Naive thymus-derived CD8-positive, alpha-beta T cell (primary cell): ENCODE measurements at regions not wholly inside any gene's neighbourhood (a gene's known extent, or its start where the extent isn't known, plus 50 kb on each side); places are given as distances from the start of the nearest gene placed in this dataset.

Experiments
- ATAC-seq, 2 donors: fragments of 150-1000 bp; cut with Tn5 transposase in 1 of 2; sonication (Bioruptor Pico), chemical (Tn5 transposase) in 1 of 2; 1 replicate in 1 of 2; 2 replicates in 1 of 2; pipeline ENCODE4 v1.10.0; 2021; ENCODE audit warnings: mild to moderate bottlenecking in 2 of 2, moderate library complexity in 2 of 2
- POLR2A ChIA-PET: fragments of 350-600 bp; sonication (Branson Sonifier 250); formaldehyde crosslinking; loops from one replicate; lab custom pipeline; 2021; ENCODE audit warnings: antibody characterized with exemption; lab: Charles Lee
- DNase-seq, 10 donors: peaks; one replicate each; pipeline versions ENCODE4 v3.0.0 to v3.0.0-alpha.2; 2020 to 2022
- H3K27ac Mint-ChIP-seq, 10 donors: one replicate each; pipeline ENCODE4 v1.8.0; 2020 to 2022; ENCODE audit warnings: mild to moderate bottlenecking in 10 of 10, mixed read lengths in 10 of 10, moderate library complexity in 4 of 10, inconsistent platforms in 1 of 10
- H3K27me3 Mint-ChIP-seq, 5 donors: one replicate each; pipeline ENCODE4 v1.8.0; 2021 to 2022; ENCODE audit warnings: mixed read lengths in 5 of 5
- H3K36me3 Mint-ChIP-seq, 3 donors: one replicate each; pipeline ENCODE4 v1.8.0; 2020 to 2022; ENCODE audit warnings: mixed read lengths in 3 of 3, mild to moderate bottlenecking in 2 of 3, inconsistent platforms in 1 of 3
- H3K4me1 Mint-ChIP-seq, 4 donors: one replicate each; pipeline ENCODE4 v1.8.0; 2021 to 2022; ENCODE audit warnings: mixed read lengths in 4 of 4
- H3K4me3 Mint-ChIP-seq, 10 donors: one replicate each; pipeline ENCODE4 v1.8.0; 2020 to 2022; ENCODE audit warnings: mild to moderate bottlenecking in 10 of 10, mixed read lengths in 10 of 10, moderate library complexity in 6 of 10, inconsistent platforms in 1 of 10
- H3K9me3 Mint-ChIP-seq, 9 donors: one replicate each; pipeline ENCODE4 v1.8.0; 2020 to 2022; ENCODE audit warnings: mixed read lengths in 9 of 9, mild to moderate bottlenecking in 3 of 9, inconsistent platforms in 1 of 9, moderate library complexity in 1 of 9

DNA sequence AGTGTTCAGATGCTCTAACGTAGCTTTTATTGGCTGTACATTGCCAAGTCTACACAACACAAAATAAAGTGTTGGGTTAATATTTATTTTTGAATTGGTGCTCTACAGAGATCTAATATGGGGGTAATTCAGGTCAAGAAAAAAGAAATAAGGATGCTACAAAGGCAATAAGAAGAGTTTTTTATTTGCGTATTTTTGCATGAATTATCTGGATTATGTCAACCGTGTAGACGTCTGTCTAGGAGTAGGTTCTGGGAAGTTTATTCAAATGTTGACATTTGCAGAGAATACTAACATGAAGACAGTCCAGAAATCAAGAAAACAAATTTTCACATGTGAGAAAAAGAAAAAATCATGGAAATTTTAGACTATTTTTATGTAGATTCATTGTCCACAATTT, 876.7 kb upstream of the POU3F3 start:
- Mint-ChIP-seq H3K9me3 (peaks cover 0 to 7% (median 0%) of the 10 kb centered on the region in 9 donors), H3K4me1 (no peaks in the 10 kb centered on the region), H3K36me3 (no peaks in the 10 kb centered on the region), H3K27me3 (no peaks in the 10 kb centered on the region), H3K4me3 (no peak overlapping the region), H3K27ac (no peak overlapping the region)
- POLR2A ChIA-PET: no interaction called here
- no peak for ATAC-seq
- DNase-seq: no peak

DNA sequence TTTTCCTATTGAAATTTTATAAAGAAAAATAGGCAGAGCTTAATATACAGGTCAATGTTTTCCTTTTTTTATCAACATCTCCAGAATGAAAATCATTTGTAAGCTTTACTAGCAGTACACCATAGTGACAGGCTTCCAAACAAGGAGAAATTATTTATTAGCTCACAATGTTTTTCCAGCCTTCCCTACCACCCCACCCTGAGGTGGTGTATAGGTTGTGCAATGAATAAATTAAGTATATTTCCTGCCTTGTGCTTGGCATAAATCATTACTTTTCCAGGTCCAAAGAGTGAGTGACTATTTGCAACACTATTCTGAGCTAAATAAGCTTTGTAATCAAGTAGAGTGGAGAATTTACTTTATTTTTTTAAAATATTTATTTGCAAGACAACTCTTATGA, 876.2 kb upstream of the POU3F3 start:
- no peaks in the 10 kb centered on the region for H3K36me3 Mint-ChIP-seq
- peaks cover 0 to 7% (median 0%) of the 10 kb centered on the region in 9 donors for H3K9me3 Mint-ChIP-seq
- no peak overlapping the region for H3K27ac Mint-ChIP-seq
- POLR2A ChIA-PET: no interaction called here
- no peaks in the 10 kb centered on the region for H3K27me3 Mint-ChIP-seq
- H3K4me3 Mint-ChIP-seq: no peak overlapping the region
- DNase-seq (no peak), ATAC-seq (no peak)
- no peaks in the 10 kb centered on the region for H3K4me1 Mint-ChIP-seq

DNA sequence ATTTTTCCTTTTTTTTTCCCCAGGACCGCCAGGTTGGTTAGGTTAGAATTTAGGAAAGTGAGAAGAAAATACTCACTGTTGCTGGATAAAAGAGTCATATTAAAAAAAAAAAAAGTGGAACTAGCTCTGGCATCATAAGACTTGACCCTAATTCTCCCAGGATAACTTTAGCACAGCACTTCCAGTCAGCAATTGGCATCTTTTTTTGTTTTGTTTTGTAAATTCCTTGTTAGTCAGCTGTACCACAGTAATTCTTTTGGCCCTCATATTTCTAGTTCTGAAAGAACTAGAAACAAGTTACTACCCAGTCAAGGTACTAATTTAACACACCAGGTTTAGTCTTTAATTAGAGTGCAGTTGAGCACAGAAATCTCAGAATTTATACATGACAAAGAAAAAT, 873.5 kb upstream of the POU3F3 start:
- ATAC-seq (no peak), DNase-seq (no peak)
- Mint-ChIP-seq H3K4me3 (no peak overlapping the region), H3K27me3 (no peaks in the 10 kb centered on the region), H3K9me3 (peaks cover 0 to 9% (median 2%) of the 10 kb centered on the region in 9 donors), H3K36me3 (no peaks in the 10 kb centered on the region), H3K4me1 (no peaks in the 10 kb centered on the region), H3K27ac (no peak overlapping the region)
- POLR2A ChIA-PET: no interaction called here

DNA sequence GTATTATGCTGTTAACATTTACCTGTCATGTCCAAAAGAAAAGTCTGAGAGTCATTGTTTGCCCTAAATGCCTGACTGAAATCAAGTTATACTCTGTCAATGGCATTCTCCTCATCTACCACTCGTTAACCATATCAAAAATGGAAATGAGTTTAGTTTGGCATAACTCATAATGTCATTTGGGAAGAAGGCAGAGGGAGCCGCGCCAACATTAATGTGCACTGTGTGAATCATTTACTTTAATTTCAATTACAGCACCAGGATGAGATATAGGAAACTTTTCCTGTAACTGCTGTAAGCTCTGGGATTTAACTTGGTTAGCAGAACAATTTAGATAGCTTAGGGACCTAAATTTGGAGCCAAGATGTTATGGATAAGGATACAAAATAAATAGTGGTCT, 871.2 kb upstream of the POU3F3 start:
- peaks cover 0 to 23% (median 3%) of the 10 kb centered on the region in 9 donors for H3K9me3 Mint-ChIP-seq
- H3K36me3 Mint-ChIP-seq: no peaks in the 10 kb centered on the region
- H3K4me3 Mint-ChIP-seq: no peak overlapping the region
- H3K4me1 Mint-ChIP-seq: no peaks in the 10 kb centered on the region
- DNase-seq: no peak
- H3K27ac Mint-ChIP-seq: no peak overlapping the region
- no peak for ATAC-seq
- POLR2A ChIA-PET: no interaction called here
- H3K27me3 Mint-ChIP-seq: no peaks in the 10 kb centered on the region

DNA sequence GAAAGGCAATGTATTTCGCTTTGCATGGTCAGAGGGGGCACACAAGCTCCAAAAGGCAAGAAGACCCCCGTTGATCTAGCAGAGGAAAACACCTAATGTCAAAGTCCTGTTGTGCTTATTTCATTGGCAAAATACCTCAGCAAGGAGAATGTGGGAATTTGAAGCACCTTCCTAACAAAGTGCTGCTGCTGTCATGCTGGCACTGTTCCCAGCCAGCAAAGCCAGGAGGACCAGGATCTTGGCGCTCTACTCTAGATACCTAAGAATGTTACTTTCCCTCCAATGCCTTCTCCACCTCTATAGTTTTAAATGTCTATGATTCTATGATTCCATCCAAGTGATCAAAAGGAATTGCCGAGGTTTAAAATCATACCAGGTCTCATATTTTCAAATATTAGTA, 867.9 kb upstream of the POU3F3 start:
- H3K27me3 Mint-ChIP-seq: no peaks in the 10 kb centered on the region
- H3K9me3 Mint-ChIP-seq: peaks cover 3 to 21% (median 10%) of the 10 kb centered on the region in 9 donors
- no peak for ATAC-seq
- H3K4me1 Mint-ChIP-seq: no peaks in the 10 kb centered on the region
- no peaks in the 10 kb centered on the region for H3K36me3 Mint-ChIP-seq
- DNase-seq: no peak
- no peak overlapping the region for H3K4me3 Mint-ChIP-seq
- no peak overlapping the region for H3K27ac Mint-ChIP-seq
- POLR2A ChIA-PET: no interaction called here

DNA sequence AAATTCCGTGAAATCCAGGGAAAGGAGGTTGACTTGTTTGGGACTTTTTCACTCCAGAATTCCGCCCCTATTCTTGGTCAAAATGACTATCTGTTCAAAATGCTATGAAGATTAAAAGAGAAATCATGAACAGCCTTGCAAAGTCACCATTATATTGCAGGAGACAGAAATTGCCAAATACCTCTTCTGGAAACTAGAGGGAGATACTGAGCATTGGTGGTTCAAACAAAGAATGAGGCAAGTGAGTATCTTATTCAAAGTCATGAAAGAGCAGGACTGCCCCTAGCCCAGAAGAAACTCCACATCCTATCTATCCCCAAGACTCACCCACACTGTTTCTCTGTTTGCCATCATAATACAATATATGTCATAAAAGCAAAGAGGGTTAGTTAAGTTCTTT, 862.3 kb upstream of the POU3F3 start:
- no peak for ATAC-seq
- POLR2A ChIA-PET: no interaction called here
- no peak for DNase-seq

DNA sequence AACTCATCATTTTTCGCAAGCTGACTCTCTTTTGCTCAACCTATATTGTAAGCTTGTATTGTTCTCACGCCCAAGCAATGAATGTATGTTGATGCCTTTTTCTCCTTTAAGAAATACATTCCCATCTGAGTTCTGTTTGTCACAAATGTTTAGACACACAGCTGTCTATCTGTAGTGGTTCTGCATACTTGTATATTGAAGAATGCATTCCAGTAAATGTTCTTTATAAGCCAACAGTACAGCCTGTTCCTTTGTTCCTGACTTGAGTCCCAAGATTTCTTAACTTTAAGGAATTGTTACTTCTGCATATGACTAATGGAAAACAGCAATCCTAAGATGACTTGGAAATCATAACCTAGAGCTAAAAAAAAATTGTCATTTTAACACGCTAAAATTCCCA, 849.1 kb upstream of the POU3F3 start:
- peaks cover 0 to 37% (median 14%) of the 10 kb centered on the region in 9 donors for H3K9me3 Mint-ChIP-seq
- no peak overlapping the region for H3K27ac Mint-ChIP-seq
- no peaks in the 10 kb centered on the region for H3K4me1 Mint-ChIP-seq
- no peak for ATAC-seq
- no peaks in the 10 kb centered on the region for H3K27me3 Mint-ChIP-seq
- POLR2A ChIA-PET: no interaction called here
- H3K36me3 Mint-ChIP-seq: no peaks in the 10 kb centered on the region
- no peak for DNase-seq
- H3K4me3 Mint-ChIP-seq: no peak overlapping the region

More for the DNA sequence above, 862.3 kb upstream of the POU3F3 start:
- Mint-ChIP-seq H3K36me3 (no peaks in the 10 kb centered on the region), H3K27ac (no peak overlapping the region), H3K4me1 (no peaks in the 10 kb centered on the region), H3K9me3 (peaks cover 3 to 37% (median 7%) of the 10 kb centered on the region in 9 donors), H3K27me3 (peaks cover 0 to 2% (median 0%) of the 10 kb centered on the region in 5 donors), H3K4me3 (no peak overlapping the region)

DNA sequence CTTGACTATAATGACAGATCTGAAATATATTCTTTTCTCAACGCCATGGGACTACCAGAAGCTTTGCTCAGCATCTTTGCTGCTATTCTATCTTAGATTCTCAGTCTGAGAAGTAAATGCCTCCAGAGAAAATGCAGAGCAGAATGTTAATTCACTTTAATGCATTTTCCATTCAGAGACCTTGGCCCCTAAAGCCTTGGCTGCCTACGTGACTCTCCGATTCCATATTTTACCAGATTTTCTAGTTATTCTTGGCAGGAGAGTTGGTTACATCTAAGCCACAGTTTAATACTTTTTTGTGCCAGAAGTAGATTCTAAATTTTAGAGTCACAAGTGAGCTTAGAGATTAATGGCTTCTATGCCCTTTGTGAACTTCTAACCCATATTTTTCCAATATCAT, 837.1 kb upstream of the POU3F3 start:
- Mint-ChIP-seq H3K4me1 (peaks cover 0 to 2% (median 0%) of the 10 kb centered on the region in 4 donors), H3K9me3 (peaks cover 0 to 28% (median 13%) of the 10 kb centered on the region in 9 donors), H3K4me3 (no peak overlapping the region), H3K27ac (no peak overlapping the region), H3K36me3 (no peaks in the 10 kb centered on the region), H3K27me3 (peaks cover 0 to 8% (median 3%) of the 10 kb centered on the region in 5 donors)
- DNase-seq (no peak), ATAC-seq (no peak)
- POLR2A ChIA-PET: no interaction called here

DNA sequence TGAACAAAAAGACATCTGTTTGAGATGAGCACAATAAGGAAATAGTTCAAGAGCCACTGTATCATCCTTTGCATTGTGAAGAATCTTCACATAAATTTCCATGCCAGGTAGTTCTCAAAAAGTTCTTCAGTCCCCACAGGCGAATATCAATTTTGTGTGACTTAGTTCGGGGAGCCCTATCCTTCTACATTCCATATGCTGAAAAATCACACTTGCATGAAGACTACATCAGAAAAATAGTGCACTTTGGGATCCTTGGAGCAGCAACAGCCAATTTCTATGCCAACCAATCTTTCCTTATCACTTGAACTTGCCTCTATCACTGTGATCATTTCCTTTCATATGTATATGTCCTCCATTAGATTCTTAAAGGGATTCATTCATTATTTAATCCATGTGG, 830.6 kb upstream of the POU3F3 start:
- DNase-seq (no peak), ATAC-seq (no peak)
- Mint-ChIP-seq H3K27ac (no peak overlapping the region), H3K9me3 (peaks cover 0 to 7% (median 5%) of the 10 kb centered on the region in 9 donors), H3K27me3 (peaks cover 0 to 5% (median 3%) of the 10 kb centered on the region in 5 donors), H3K36me3 (no peaks in the 10 kb centered on the region), H3K4me1 (peaks cover 0 to 2% (median 0%) of the 10 kb centered on the region in 4 donors), H3K4me3 (no peak overlapping the region)
- POLR2A ChIA-PET: no interaction called here

DNA sequence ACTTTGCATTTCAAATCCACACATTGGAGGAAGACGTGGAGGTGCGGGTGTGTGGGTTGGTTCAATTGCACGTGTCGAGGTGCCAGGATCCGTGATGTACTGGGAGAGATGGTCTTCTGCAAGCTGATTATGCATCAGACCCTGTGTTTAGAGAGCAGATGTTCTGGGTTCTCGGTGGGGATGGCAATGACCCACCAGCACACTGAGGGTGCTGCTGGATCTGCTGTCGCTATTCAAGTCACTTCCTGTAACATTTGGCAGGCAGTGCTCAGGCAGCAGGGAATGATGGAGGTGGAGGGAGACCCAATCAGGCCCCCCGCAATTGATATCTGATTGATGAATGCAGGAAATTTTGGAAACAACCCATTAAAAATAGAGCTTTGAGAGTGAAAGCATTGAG, 830.1 kb upstream of the POU3F3 start:
- peaks cover 0 to 2% (median 0%) of the 10 kb centered on the region in 4 donors for H3K4me1 Mint-ChIP-seq
- H3K36me3 Mint-ChIP-seq: no peaks in the 10 kb centered on the region
- no peak overlapping the region for H3K27ac Mint-ChIP-seq
- DNase-seq (no peak), ATAC-seq (no peak)
- no peak overlapping the region for H3K4me3 Mint-ChIP-seq
- peaks cover 0 to 5% (median under 1%) of the 10 kb centered on the region in 5 donors for H3K27me3 Mint-ChIP-seq
- peaks cover 0 to 7% (median 5%) of the 10 kb centered on the region in 9 donors for H3K9me3 Mint-ChIP-seq
- POLR2A ChIA-PET: no interaction called here

DNA sequence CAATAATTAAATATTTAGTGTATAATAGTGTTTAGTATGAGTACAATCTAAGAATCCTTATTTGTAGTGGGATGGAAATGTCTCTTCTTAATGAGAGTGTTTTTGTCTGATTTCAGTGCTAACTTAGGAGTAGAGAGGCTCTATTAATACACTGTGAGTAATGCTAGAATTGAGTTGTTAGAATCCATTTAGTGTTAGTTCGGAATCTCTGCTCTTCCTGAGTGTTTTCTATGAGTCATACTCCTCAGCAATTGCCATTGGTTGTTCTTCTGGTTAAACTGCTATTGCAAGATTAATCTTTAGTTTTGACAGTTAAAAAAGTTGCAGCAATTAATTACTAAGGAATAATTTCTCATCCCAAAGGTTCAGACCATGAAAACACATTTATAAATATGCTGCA, 828.6 kb upstream of the POU3F3 start:
- ATAC-seq (no peak), DNase-seq (no peak)
- no peaks in the 10 kb centered on the region for H3K27me3 Mint-ChIP-seq
- no peak overlapping the region for H3K27ac Mint-ChIP-seq
- no peaks in the 10 kb centered on the region for H3K4me1 Mint-ChIP-seq
- no peaks in the 10 kb centered on the region for H3K36me3 Mint-ChIP-seq
- H3K4me3 Mint-ChIP-seq: no peak overlapping the region
- POLR2A ChIA-PET: no interaction called here
- H3K9me3 Mint-ChIP-seq: peaks cover 0 to 15% (median 3%) of the 10 kb centered on the region in 9 donors

DNA sequence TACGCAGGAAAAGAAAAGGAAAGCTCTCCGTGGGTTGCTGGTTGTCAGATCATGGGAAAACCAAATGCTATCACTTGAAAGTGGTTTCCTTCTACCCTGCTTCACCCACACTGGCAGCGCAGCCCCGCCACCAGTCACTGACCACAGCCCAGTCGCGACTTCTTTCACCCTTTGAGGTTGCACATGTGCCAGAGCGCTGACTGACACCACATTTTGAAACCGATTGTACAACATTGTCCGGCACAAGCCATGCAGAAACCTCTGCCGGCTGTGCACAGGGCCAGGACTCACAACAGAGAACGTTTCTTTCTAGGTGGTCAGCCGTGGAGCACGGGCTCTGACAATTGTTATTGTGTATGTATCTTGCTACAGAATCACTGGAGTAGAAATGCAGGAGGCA, 827.2 kb upstream of the POU3F3 start:
- Mint-ChIP-seq H3K36me3 (no peaks in the 10 kb centered on the region), H3K9me3 (peaks cover 0 to 15% (median 4%) of the 10 kb centered on the region in 9 donors), H3K27ac (no peak overlapping the region), H3K4me3 (no peak overlapping the region), H3K4me1 (no peaks in the 10 kb centered on the region), H3K27me3 (no peaks in the 10 kb centered on the region)
- DNase-seq (no peak), ATAC-seq (no peak)
- POLR2A ChIA-PET: no interaction called here

DNA sequence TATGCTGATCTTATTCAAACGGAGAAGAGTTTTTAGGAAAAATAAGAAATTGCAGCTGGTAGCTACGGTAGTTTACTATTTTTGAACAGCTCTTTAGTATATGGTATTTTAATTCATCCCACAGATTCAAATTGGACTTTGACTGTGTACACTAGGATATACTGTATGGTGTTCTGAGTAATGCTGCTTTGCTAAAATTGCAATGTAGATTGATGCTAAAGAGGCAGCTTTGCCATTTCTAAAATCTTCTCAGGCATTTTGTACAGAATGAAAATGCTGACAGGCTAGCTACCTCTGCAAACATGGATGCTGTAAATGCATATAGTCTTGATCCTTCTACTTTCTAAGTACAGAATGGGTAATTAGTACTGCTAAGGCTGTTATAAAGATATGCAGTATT, 826.6 kb upstream of the POU3F3 start:
- no peaks in the 10 kb centered on the region for H3K27me3 Mint-ChIP-seq
- peaks cover 0 to 15% (median 3%) of the 10 kb centered on the region in 9 donors for H3K9me3 Mint-ChIP-seq
- POLR2A ChIA-PET: no interaction called here
- H3K4me3 Mint-ChIP-seq: no peak overlapping the region
- DNase-seq (no peak), ATAC-seq (no peak)
- no peak overlapping the region for H3K27ac Mint-ChIP-seq
- H3K36me3 Mint-ChIP-seq: no peaks in the 10 kb centered on the region
- H3K4me1 Mint-ChIP-seq: no peaks in the 10 kb centered on the region

DNA sequence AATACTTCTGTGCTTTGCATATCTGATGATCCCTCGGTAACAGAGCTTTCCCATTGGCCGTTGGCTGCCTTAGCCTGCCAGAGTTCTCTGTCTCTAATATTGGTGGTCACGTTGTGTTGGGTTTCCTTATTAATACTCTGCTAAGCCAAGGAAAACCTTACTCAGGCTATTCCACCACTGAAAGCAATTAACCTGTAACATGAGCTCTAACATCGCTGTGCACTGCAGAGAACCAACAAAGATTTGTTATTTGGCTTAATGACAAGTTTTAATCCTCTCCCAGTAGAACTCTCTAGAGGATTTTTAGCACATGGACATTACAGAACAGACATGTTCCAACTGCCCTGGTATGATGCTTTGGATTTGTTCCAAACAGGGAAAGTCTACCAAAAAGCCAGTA, 825.9 kb upstream of the POU3F3 start:
- Mint-ChIP-seq H3K27me3 (no peaks in the 10 kb centered on the region), H3K36me3 (no peaks in the 10 kb centered on the region), H3K9me3 (peaks cover 0 to 15% (median 3%) of the 10 kb centered on the region in 9 donors), H3K4me3 (no peak overlapping the region), H3K4me1 (no peaks in the 10 kb centered on the region), H3K27ac (no peak overlapping the region)
- no peak for DNase-seq
- ATAC-seq: no peak
- POLR2A ChIA-PET: no interaction called here
